ENCODE measurements at regions not wholly inside any gene's neighbourhood (a gene's known extent, or its start where the extent isn't known, plus 50 kb on each side); places are given as distances from the start of the nearest gene placed in this dataset.

GRCh38 chr9:11347437-11347836 is 734.6 kb upstream of the PTPRD start:
- Histone ChIP-seq H3K27me3 (replicated peaks in 1 of 2; ENCODE audit: control insufficient read depth in 2 of 2, extremely low read depth in 1 of 2, insufficient read depth in 2 of 2, low read length in 1 of 2) (no peaks in the 10 kb centered on the region), H3K36me3 (ENCODE audit: control insufficient read depth in 2 of 2, extremely low read depth in 1 of 2, insufficient read depth in 1 of 2, low read length in 1 of 2) (no peaks in the 10 kb centered on the region), H3K9me3 (no peaks in the 10 kb centered on the region), H3K27ac (ENCODE audit: low read length) (no peak overlapping the region), H3K4me1 (ENCODE audit: control insufficient read depth in 1 of 2, extremely low read depth in 1 of 2, insufficient read depth in 2 of 2, low read length in 2 of 2) (no peaks in the 10 kb centered on the region), H3K4me3 (ENCODE audit: control insufficient read depth in 1 of 2, extremely low read depth in 1 of 2, low read length in 1 of 2) (no peak overlapping the region)
- no peak overlapping the region for H3K27ac Mint-ChIP-seq
- H3K27me3 Mint-ChIP-seq: no peaks in the 10 kb centered on the region
- H3K4me1 Mint-ChIP-seq: no peaks in the 10 kb centered on the region
- CTCF ChIA-PET: no interaction called here
- no peak for DNase-seq
- no peak overlapping the region for H3K4me3 Mint-ChIP-seq
- ATAC-seq (replicated peaks in 1 of 4): no peak
- no peaks in the 10 kb centered on the region for H3K36me3 Mint-ChIP-seq
- H3K9me3 Mint-ChIP-seq: peaks cover 6 to 39% (median 25%) of the 10 kb centered on the region in 3 donors
- POLR2A ChIA-PET: no interaction called here

- no peaks in the 10 kb centered on the region for H3K4me1 ChIP-seq (ENCODE audit: control insufficient read depth in 1 of 2, extremely low read depth in 1 of 2, insufficient read depth in 2 of 2, low read length in 2 of 2)
- no peaks in the 10 kb centered on the region for H3K36me3 ChIP-seq (ENCODE audit: control insufficient read depth in 2 of 2, extremely low read depth in 1 of 2, insufficient read depth in 1 of 2, low read length in 1 of 2)
- no peaks in the 10 kb centered on the region for H3K27me3 Mint-ChIP-seq
- no peaks in the 10 kb centered on the region for H3K36me3 Mint-ChIP-seq
- WGBS (ENCODE audit: insufficient coverage): 86% methylated on average over 4 of the region's 5 CpGs
- no peaks in the 10 kb centered on the region for H3K4me1 Mint-ChIP-seq
- DNase-seq: no peak
- H3K9me3 Mint-ChIP-seq: peaks cover 6 to 43% (median 29%) of the 10 kb centered on the region in 3 donors
- ChIA-PET POLR2A (no interaction called here), CTCF (no interaction called here)
- no peaks in the 10 kb centered on the region for H3K9me3 ChIP-seq
- H3K4me3 ChIP-seq (ENCODE audit: control insufficient read depth in 1 of 2, extremely low read depth in 1 of 2, low read length in 1 of 2): no peak overlapping the region
- no peaks in the 10 kb centered on the region for H3K27me3 ChIP-seq (replicated peaks in 1 of 2; ENCODE audit: control insufficient read depth in 2 of 2, extremely low read depth in 1 of 2, insufficient read depth in 2 of 2, low read length in 1 of 2)
- no peak overlapping the region for H3K27ac ChIP-seq (ENCODE audit: low read length)
- ATAC-seq (replicated peaks in 1 of 4): no peak
- no peak overlapping the region for H3K27ac Mint-ChIP-seq
- no peak overlapping the region for H3K4me3 Mint-ChIP-seq
Measured at GRCh38 chr9:11348366-11348765, 735.6 kb upstream of the PTPRD start.

- POLR2A ChIA-PET: no interaction called here
- no peaks in the 10 kb centered on the region for H3K9me3 ChIP-seq
- peaks cover 6 to 43% (median 29%) of the 10 kb centered on the region in 3 donors for H3K9me3 Mint-ChIP-seq
- H3K27ac ChIP-seq (ENCODE audit: low read length): no peak overlapping the region
- DNase-seq (no peak), ATAC-seq (replicated peaks in 1 of 4) (no peak)
- H3K4me1 Mint-ChIP-seq: no peaks in the 10 kb centered on the region
- H3K27ac Mint-ChIP-seq: no peak overlapping the region
- no peaks in the 10 kb centered on the region for H3K36me3 Mint-ChIP-seq
- 82% methylated on average over 5 of the region's 5 CpGs for WGBS (ENCODE audit: insufficient coverage)
- CTCF ChIA-PET: no interaction called here
- H3K4me1 ChIP-seq (ENCODE audit: control insufficient read depth in 1 of 2, extremely low read depth in 1 of 2, insufficient read depth in 2 of 2, low read length in 2 of 2): no peaks in the 10 kb centered on the region
- H3K27me3 ChIP-seq (replicated peaks in 1 of 2; ENCODE audit: control insufficient read depth in 2 of 2, extremely low read depth in 1 of 2, insufficient read depth in 2 of 2, low read length in 1 of 2): no peaks in the 10 kb centered on the region
- H3K4me3 ChIP-seq (ENCODE audit: control insufficient read depth in 1 of 2, extremely low read depth in 1 of 2, low read length in 1 of 2): no peak overlapping the region
- no peaks in the 10 kb centered on the region for H3K27me3 Mint-ChIP-seq
- H3K4me3 Mint-ChIP-seq: no peak overlapping the region
- no peaks in the 10 kb centered on the region for H3K36me3 ChIP-seq (ENCODE audit: control insufficient read depth in 2 of 2, extremely low read depth in 1 of 2, insufficient read depth in 1 of 2, low read length in 1 of 2)
Measured at GRCh38 chr9:11349187-11349586, 736.4 kb upstream of the PTPRD start.

- Histone ChIP-seq H3K36me3 (ENCODE audit: control insufficient read depth in 2 of 2, extremely low read depth in 1 of 2, insufficient read depth in 1 of 2, low read length in 1 of 2) (no peaks in the 10 kb centered on the region), H3K4me1 (ENCODE audit: control insufficient read depth in 1 of 2, extremely low read depth in 1 of 2, insufficient read depth in 2 of 2, low read length in 2 of 2) (no peaks in the 10 kb centered on the region), H3K9me3 (no peaks in the 10 kb centered on the region), H3K27ac (ENCODE audit: low read length) (no peak overlapping the region), H3K27me3 (replicated peaks in 1 of 2; ENCODE audit: control insufficient read depth in 2 of 2, extremely low read depth in 1 of 2, insufficient read depth in 2 of 2, low read length in 1 of 2) (no peaks in the 10 kb centered on the region), H3K4me3 (ENCODE audit: control insufficient read depth in 1 of 2, extremely low read depth in 1 of 2, low read length in 1 of 2) (no peak overlapping the region)
- POLR2A ChIA-PET: no interaction called here
- Mint-ChIP-seq H3K9me3 (peaks cover 0 to 36% (median 30%) of the 10 kb centered on the region in 3 donors), H3K4me1 (no peaks in the 10 kb centered on the region), H3K4me3 (no peak overlapping the region), H3K36me3 (no peaks in the 10 kb centered on the region), H3K27ac (no peak overlapping the region), H3K27me3 (no peaks in the 10 kb centered on the region)
- DNase-seq (no peak), ATAC-seq (replicated peaks in 1 of 4) (no peak)
- CTCF ChIA-PET: no interaction called here
- WGBS (ENCODE audit: insufficient coverage): no CpG with 5 or more reads among the region's 2 CpGs
Measured at GRCh38 chr9:11352612-11353011, 739.8 kb upstream of the PTPRD start.

- H3K4me1 ChIP-seq (ENCODE audit: control insufficient read depth in 1 of 2, extremely low read depth in 1 of 2, insufficient read depth in 2 of 2, low read length in 2 of 2): no peaks in the 10 kb centered on the region
- ChIA-PET POLR2A (no interaction called here), CTCF (no interaction called here)
- H3K4me3 ChIP-seq (ENCODE audit: control insufficient read depth in 1 of 2, extremely low read depth in 1 of 2, low read length in 1 of 2): no peak overlapping the region
- H3K27me3 ChIP-seq (replicated peaks in 1 of 2; ENCODE audit: control insufficient read depth in 2 of 2, extremely low read depth in 1 of 2, insufficient read depth in 2 of 2, low read length in 1 of 2): no peaks in the 10 kb centered on the region
- Mint-ChIP-seq H3K27ac (no peak overlapping the region), H3K9me3 (peaks cover 0 to 29% (median 24%) of the 10 kb centered on the region in 3 donors), H3K36me3 (no peaks in the 10 kb centered on the region), H3K27me3 (no peaks in the 10 kb centered on the region), H3K4me3 (no peak overlapping the region), H3K4me1 (no peaks in the 10 kb centered on the region)
- H3K36me3 ChIP-seq (ENCODE audit: control insufficient read depth in 2 of 2, extremely low read depth in 1 of 2, insufficient read depth in 1 of 2, low read length in 1 of 2): no peaks in the 10 kb centered on the region
- H3K9me3 ChIP-seq: no peaks in the 10 kb centered on the region
- no peak overlapping the region for H3K27ac ChIP-seq (ENCODE audit: low read length)
- DNase-seq (no peak), ATAC-seq (replicated peaks in 1 of 4) (no peak)
Measured at GRCh38 chr9:11356067-11356466, 743.3 kb upstream of the PTPRD start.

- H3K9me3 Mint-ChIP-seq: peaks cover 7 to 27% (median 24%) of the 10 kb centered on the region in 3 donors
- Histone ChIP-seq H3K27me3 (replicated peaks in 1 of 2; ENCODE audit: control insufficient read depth in 2 of 2, extremely low read depth in 1 of 2, insufficient read depth in 2 of 2, low read length in 1 of 2) (no peaks in the 10 kb centered on the region), H3K4me3 (ENCODE audit: control insufficient read depth in 1 of 2, extremely low read depth in 1 of 2, low read length in 1 of 2) (no peak overlapping the region), H3K4me1 (ENCODE audit: control insufficient read depth in 1 of 2, extremely low read depth in 1 of 2, insufficient read depth in 2 of 2, low read length in 2 of 2) (no peaks in the 10 kb centered on the region), H3K36me3 (ENCODE audit: control insufficient read depth in 2 of 2, extremely low read depth in 1 of 2, insufficient read depth in 1 of 2, low read length in 1 of 2) (no peaks in the 10 kb centered on the region), H3K27ac (ENCODE audit: low read length) (no peak overlapping the region), H3K9me3 (no peaks in the 10 kb centered on the region)
- ChIA-PET POLR2A (no interaction called here), CTCF (no interaction called here)
- ATAC-seq (replicated peaks in 1 of 4) (no peak), DNase-seq (no peak)
- H3K36me3 Mint-ChIP-seq: no peaks in the 10 kb centered on the region
- WGBS (ENCODE audit: insufficient coverage): 89% methylated on average over 9 of the region's 14 CpGs
- no peak overlapping the region for H3K4me3 Mint-ChIP-seq
- no peaks in the 10 kb centered on the region for H3K4me1 Mint-ChIP-seq
- no peak overlapping the region for H3K27ac Mint-ChIP-seq
- H3K27me3 Mint-ChIP-seq: no peaks in the 10 kb centered on the region
Measured at GRCh38 chr9:11366585-11367129, 753.9 kb upstream of the PTPRD start.

GRCh38 chr9:11374926-11375325 is 762.1 kb upstream of the PTPRD start:
- Histone ChIP-seq H3K4me1 (ENCODE audit: control insufficient read depth in 1 of 2, extremely low read depth in 1 of 2, insufficient read depth in 2 of 2, low read length in 2 of 2) (no peaks in the 10 kb centered on the region), H3K36me3 (ENCODE audit: control insufficient read depth in 2 of 2, extremely low read depth in 1 of 2, insufficient read depth in 1 of 2, low read length in 1 of 2) (no peaks in the 10 kb centered on the region), H3K27me3 (replicated peaks in 1 of 2; ENCODE audit: control insufficient read depth in 2 of 2, extremely low read depth in 1 of 2, insufficient read depth in 2 of 2, low read length in 1 of 2) (no peaks in the 10 kb centered on the region), H3K9me3 (no peaks in the 10 kb centered on the region), H3K4me3 (ENCODE audit: control insufficient read depth in 1 of 2, extremely low read depth in 1 of 2, low read length in 1 of 2) (no peak overlapping the region), H3K27ac (ENCODE audit: low read length) (no peak overlapping the region)
- Mint-ChIP-seq H3K4me1 (no peaks in the 10 kb centered on the region), H3K9me3 (peaks cover 8 to 15% (median 13%) of the 10 kb centered on the region in 3 donors), H3K36me3 (no peaks in the 10 kb centered on the region), H3K27ac (no peak overlapping the region), H3K4me3 (no peak overlapping the region), H3K27me3 (no peaks in the 10 kb centered on the region)
- DNase-seq: no peak
- 60% methylated on average over 1 of the region's 7 CpGs for WGBS (ENCODE audit: insufficient coverage)
- ATAC-seq (replicated peaks in 1 of 4): no peak
- ChIA-PET CTCF (no interaction called here), POLR2A (no interaction called here)

All from T-cell (primary cell).